HG03060 (cell line): ENCODE measurements at regions not wholly inside any gene's neighbourhood (a gene's known extent, or its start where the extent isn't known, plus 50 kb on each side); places are given as distances from the start of the nearest gene placed in this dataset.
"Not testable (repeated sequence)": the region's sequence is repeated elsewhere in the genome, so short reads cannot be mapped to it uniquely, and the experiment has no call there.

Source experiments
- ATAC-seq: cut with Tn5 transposase; IDR thresholded peaks from one replicate; pipeline ENCODE4 v1.9.1; 2021; ENCODE audit warnings: low read depth, moderate number of reproducible peaks; ENCODE audit not compliant: unreplicated experiment

- ATAC-seq = no peak
Observed at GRCh38 chr20:24855848-24856247, 93.2 kb upstream of the CST7 start.

- not testable (repeated sequence) for ATAC-seq
Observed at GRCh38 chr20:24858500-24858899, 90.6 kb upstream of the CST7 start.

GRCh38 chr20:24859539-24859938 is 89.5 kb upstream of the CST7 start:
- ATAC-seq = no peak

- no peak for ATAC-seq
Observed at GRCh38 chr20:24862186-24862585, 86.9 kb upstream of the CST7 start.

GRCh38 chr20:24862606-24863005 is 86.5 kb upstream of the CST7 start:
- ATAC-seq = no peak

GRCh38 chr20:24863356-24863755 is 85.7 kb upstream of the CST7 start:
- ATAC-seq = no peak

- no peak for ATAC-seq
Observed at GRCh38 chr20:24866008-24866407, 83.1 kb upstream of the CST7 start.

GRCh38 chr20:24866742-24867141 is 82.3 kb upstream of the CST7 start:
- no peak for ATAC-seq

- ATAC-seq = no peak
Observed at GRCh38 chr20:24867556-24867955, 81.5 kb upstream of the CST7 start.

- no peak for ATAC-seq
Observed at GRCh38 chr20:24868396-24868927, 80.6 kb upstream of the CST7 start.

- ATAC-seq = no peak
Observed at GRCh38 chr20:24868959-24869358, 80.1 kb upstream of the CST7 start.

- no peak for ATAC-seq
Observed at GRCh38 chr20:24870057-24870456, 79.0 kb upstream of the CST7 start.

- ATAC-seq = no peak
Observed at GRCh38 chr20:24870881-24871280, 78.2 kb upstream of the CST7 start.

- ATAC-seq = no peak
Observed at GRCh38 chr20:24871480-24872213, 77.4 kb upstream of the CST7 start.

- ATAC-seq = no peak
Observed at GRCh38 chr20:24872291-24873024, 76.6 kb upstream of the CST7 start.

- ATAC-seq = no peak
Observed at GRCh38 chr20:24873025-24873620, 75.9 kb upstream of the CST7 start.

- ATAC-seq = no peak
Observed at GRCh38 chr20:24875078-24875477, 74.0 kb upstream of the CST7 start.

GRCh38 chr20:24877652-24878051 is 71.4 kb upstream of the CST7 start:
- ATAC-seq = peak; percentile 41

GRCh38 chr20:24878657-24879056 is 70.4 kb upstream of the CST7 start:
- no peak for ATAC-seq

GRCh38 chr20:24879875-24880274 is 69.2 kb upstream of the CST7 start:
- ATAC-seq = no peak

- no peak for ATAC-seq
Observed at GRCh38 chr20:24880356-24880755, 68.7 kb upstream of the CST7 start.
